WTC11 (cell line): ENCODE measurements at regions not wholly inside any gene's neighbourhood (a gene's known extent, or its start where the extent isn't known, plus 50 kb on each side); places are given as distances from the start of the nearest gene placed in this dataset.
A peak's percentile ranks its signal among the peaks of the same experiment; 100 is the strongest.

Experiments
- ATAC-seq: fragments of 200-7000 bp; cut with Tn5 transposase; 2 replicates; pipeline ENCODE4 v1.10.0; 2021; ENCODE audit warnings: mild to moderate bottlenecking, moderate library complexity
- CTCF ChIA-PET: fragments of 300-600 bp; sonication (Branson Sonifier 250); formaldehyde crosslinking; loops from one replicate; lab custom pipeline; 2021; ENCODE audit warnings: antibody characterized with exemption; lab: Charles Lee
- POLR2A ChIA-PET: fragments of 350-600 bp; sonication (Branson Sonifier 250); formaldehyde crosslinking; loops from one replicate; lab custom pipeline; 2021; ENCODE audit warnings: antibody characterized with exemption; lab: Charles Lee
- DNase-seq: peaks from one replicate; pipeline ENCODE4 v3.0.0; 2021; ENCODE audit warnings: low spot score
- H3K27ac Mint-ChIP-seq: 2 replicates; pipeline ENCODE4 v1.8.0; 2021; ENCODE audit warnings: mixed read lengths
- H3K27me3 Mint-ChIP-seq: 2 replicates; pipeline ENCODE4 v1.8.0; 2021; ENCODE audit warnings: low read depth, mild to moderate bottlenecking, moderate library complexity, mixed read lengths
- H3K36me3 Mint-ChIP-seq: 2 replicates; pipeline ENCODE4 v1.8.0; 2021; ENCODE audit warnings: mixed read lengths
- H3K4me1 Mint-ChIP-seq: 2 replicates; pipeline ENCODE4 v1.8.0; 2022; ENCODE audit warnings: mixed read lengths
- H3K4me3 Mint-ChIP-seq: 2 replicates; pipeline ENCODE4 v1.8.0; 2021; ENCODE audit warnings: mild to moderate bottlenecking, moderate library complexity, mixed read lengths
- H3K9me3 Mint-ChIP-seq: 2 replicates; pipeline ENCODE4 v1.8.0; 2021; ENCODE audit warnings: mixed read lengths
- AFF4 ChIP-seq: sonication (generic); formaldehyde crosslinking; IDR thresholded peaks from 2 replicates; pipeline ENCODE4 v1.8.1; 2023; ENCODE audit warnings: mild to moderate bottlenecking, missing genetic modification reagents, borderline replicate concordance
- CREB1 ChIP-seq: sonication (generic); formaldehyde crosslinking; IDR thresholded peaks from 2 replicates; pipeline ENCODE4 v1.8.0; 2023; ENCODE audit warnings: mild to moderate bottlenecking, missing genetic modification reagents
- ETV6 ChIP-seq: sonication (generic); formaldehyde crosslinking; IDR thresholded peaks from 2 replicates; pipeline ENCODE4 v1.8.1; 2022; ENCODE audit warnings: mild to moderate bottlenecking, missing genetic modification reagents
- FOXP1 ChIP-seq: sonication (generic); formaldehyde crosslinking; IDR thresholded peaks from 2 replicates; pipeline ENCODE4 v1.8.0; 2022; ENCODE audit warnings: missing genetic modification reagents, mild to moderate bottlenecking, moderate library complexity, borderline replicate concordance
- GRHL2 ChIP-seq: fragments of 250-450 bp; sonication (Bioruptor Pico); IDR thresholded peaks from 2 replicates; pipeline ENCODE4 v1.8.0; 2022; ENCODE audit warnings: mild to moderate bottlenecking, moderate library complexity; ENCODE audit not compliant: insufficient replicate concordance, severe bottlenecking
- HMGXB4 ChIP-seq: sonication (generic); formaldehyde crosslinking; IDR thresholded peaks from 2 replicates; pipeline ENCODE4 v1.8.1; 2023; ENCODE audit warnings: mild to moderate bottlenecking, moderate library complexity, missing genetic modification reagents
- JUN ChIP-seq: sonication (generic); formaldehyde crosslinking; IDR thresholded peaks from 2 replicates; pipeline ENCODE4 v1.8.0; 2023; ENCODE audit warnings: mild to moderate bottlenecking, missing genetic modification reagents
- KAT7 ChIP-seq: sonication (generic); formaldehyde crosslinking; IDR thresholded peaks from 2 replicates; pipeline ENCODE4 v1.8.1; 2023; ENCODE audit warnings: missing genetic modification reagents, mild to moderate bottlenecking, borderline replicate concordance
- MLX ChIP-seq: sonication (generic); formaldehyde crosslinking; IDR thresholded peaks from 2 replicates; pipeline ENCODE4 v1.8.1; 2023; ENCODE audit warnings: mild to moderate bottlenecking, missing genetic modification reagents, moderate library complexity
- NR1H2 ChIP-seq: sonication (generic); formaldehyde crosslinking; IDR thresholded peaks from 2 replicates; pipeline ENCODE4 v1.9.0; 2021; ENCODE audit warnings: mild to moderate bottlenecking, moderate library complexity, missing genetic modification reagents
- OVOL2 ChIP-seq: fragments of 250-450 bp; sonication (Bioruptor Pico); IDR thresholded peaks from 2 replicates; pipeline ENCODE4 v1.9.0; 2021; ENCODE audit warnings: mild to moderate bottlenecking, borderline replicate concordance
- PRDM15 ChIP-seq: sonication (generic); formaldehyde crosslinking; IDR thresholded peaks from 2 replicates; pipeline ENCODE4 v1.8.0; 2022; ENCODE audit warnings: missing genetic modification reagents
- RELA ChIP-seq: sonication (generic); formaldehyde crosslinking; IDR thresholded peaks from 2 replicates; pipeline ENCODE4 v1.8.1; 2022; ENCODE audit warnings: missing genetic modification reagents, mild to moderate bottlenecking, borderline replicate concordance
- SMAD3 ChIP-seq: sonication (generic); formaldehyde crosslinking; IDR thresholded peaks from 2 replicates; pipeline ENCODE4 v1.8.0; 2022; ENCODE audit warnings: missing genetic modification reagents, mild to moderate bottlenecking, borderline replicate concordance
- ZBTB21 ChIP-seq: sonication (generic); formaldehyde crosslinking; IDR thresholded peaks from 2 replicates; pipeline ENCODE4 v1.8.1; 2023; ENCODE audit warnings: mild to moderate bottlenecking, missing genetic modification reagents, borderline replicate concordance
- ZNF219 ChIP-seq: sonication (generic); formaldehyde crosslinking; IDR thresholded peaks from 2 replicates; pipeline ENCODE4 v1.8.0; 2023; ENCODE audit warnings: missing genetic modification reagents, mild to moderate bottlenecking, borderline replicate concordance
- ZNF317 ChIP-seq: sonication (generic); formaldehyde crosslinking; IDR thresholded peaks from 2 replicates; pipeline ENCODE4 v1.8.1; 2023; ENCODE audit warnings: low read depth, mild to moderate bottlenecking, moderate library complexity, missing genetic modification reagents, borderline replicate concordance
- ZNF532 ChIP-seq: fragments of 250-450 bp; sonication (Bioruptor Pico); IDR thresholded peaks from 2 replicates; pipeline ENCODE4 v1.9.0; 2021; ENCODE audit warnings: mild to moderate bottlenecking, borderline replicate concordance
- ZSCAN18 ChIP-seq: fragments of 250-450 bp; sonication (Bioruptor Pico); IDR thresholded peaks from 2 replicates; pipeline ENCODE4 v2.1.2; 2022; ENCODE audit warnings: mild to moderate bottlenecking, moderate library complexity

- H3K36me3 Mint-ChIP-seq = no peaks in the 10 kb centered on the region
- CTCF ChIA-PET = interaction anchor here (1.3 to 2.0 kb wide), 2 partner anchors 15 to 394 kb away, joined by 3 to 7 read pairs; no protein-coding TSS in a partner anchor
Observed at GRCh38 chr2:122205641-122206040, 450.2 kb downstream of the TSN start.

GRCh38 chr2:122206101-122206500 is 450.6 kb downstream of the TSN start:
- Mint-ChIP-seq H3K4me3 (no peak overlapping the region), H3K27me3 (peaks cover 40% of the 10 kb centered on the region), H3K9me3 (peaks cover 7% of the 10 kb centered on the region), H3K4me1 (peaks cover 3% of the 10 kb centered on the region; the same call in 1 of the 2 replicates), H3K27ac (no peak overlapping the region), H3K36me3 (no peaks in the 10 kb centered on the region)
- DNase-seq = no peak
- CTCF ChIA-PET = interaction anchor here (1.3 to 2.0 kb wide), 2 partner anchors 15 to 395 kb away, joined by 3 to 7 read pairs; no protein-coding TSS in a partner anchor
- POLR2A ChIA-PET = no interaction called here
- ATAC-seq = no peak
- TF ChIP-seq CREB1 (CRISPR knock-in tag) = no peak
- TF ChIP-seq GRHL2 = no peak
- TF ChIP-seq ZBTB21 (CRISPR knock-in tag) = no peak
- TF ChIP-seq AFF4 (CRISPR knock-in tag) = no peak
- TF ChIP-seq PRDM15 (CRISPR knock-in tag) = no peak
- no peak for TF ChIP-seq MLX
- TF ChIP-seq NR1H2 (CRISPR knock-in tag) = no peak
- TF ChIP-seq ZNF532 (CRISPR knock-in tag) = no peak
- no peak for TF ChIP-seq ZNF317 (CRISPR knock-in tag)

More at GRCh38 chr2:122205641-122206040, 450.2 kb downstream of the TSN start:
- TF ChIP-seq RELA (no peak), OVOL2 (CRISPR knock-in tag) (no peak), SMAD3 (CRISPR knock-in tag) (no peak), ETV6 (CRISPR knock-in tag) (no peak), HMGXB4 (CRISPR knock-in tag) (no peak), ZNF219 (CRISPR knock-in tag) (no peak), ZSCAN18 (CRISPR knock-in tag) (no peak), FOXP1 (CRISPR knock-in tag) (no peak), GRHL2 (no peak), KAT7 (CRISPR knock-in tag) (no peak), JUN (no peak)
- DNase-seq (no peak), ATAC-seq (peak; percentile 34; the same call in 1 of the 2 replicates)
- H3K9me3 Mint-ChIP-seq = peaks cover 7% of the 10 kb centered on the region
- no peak overlapping the region for H3K27ac Mint-ChIP-seq
- no peak overlapping the region for H3K4me3 Mint-ChIP-seq
- POLR2A ChIA-PET = no interaction called here
- H3K4me1 Mint-ChIP-seq = peaks cover 3% of the 10 kb centered on the region; the same call in 1 of the 2 replicates
- peaks cover 40% of the 10 kb centered on the region for H3K27me3 Mint-ChIP-seq
